GM12874 (cell line): ENCODE measurements at regions not wholly inside any gene's neighbourhood (a gene's known extent, or its start where the extent isn't known, plus 50 kb on each side); places are given as distances from the start of the nearest gene placed in this dataset.

ENCODE experiments used
- CTCF ChIP-seq: IDR thresholded peaks from 2 replicates; pipeline ENCODE4 v1.5.1; 2011; ENCODE audit warnings: low read depth, mild to moderate bottlenecking, control low read depth, low read length, moderate library complexity; ENCODE audit not compliant: insufficient read depth

- no peak for TF ChIP-seq CTCF
Measured at GRCh38 chr9:86541014-86541570, 186.9 kb upstream of the TUT7 start.

- TF ChIP-seq CTCF = no peak
Measured at GRCh38 chr9:86535406-86535915, 181.3 kb upstream of the TUT7 start.

- no peak for TF ChIP-seq CTCF
Measured at GRCh38 chr9:86534572-86535258, 180.5 kb upstream of the TUT7 start.

- no peak for TF ChIP-seq CTCF
Measured at GRCh38 chr9:86531971-86532640, 177.9 kb upstream of the TUT7 start.

GRCh38 chr9:86531273-86531970 lies 177.2 kb upstream of the TUT7 start:
- TF ChIP-seq CTCF = no peak

GRCh38 chr9:86529496-86530275 lies 175.5 kb upstream of the TUT7 start:
- no peak for TF ChIP-seq CTCF

- no peak for TF ChIP-seq CTCF
Measured at GRCh38 chr9:86526021-86526420, 171.8 kb upstream of the TUT7 start.
